H1 (cell line): ENCODE measurements at regions not wholly inside any gene's neighbourhood (a gene's known extent, or its start where the extent isn't known, plus 50 kb on each side); places are given as distances from the start of the nearest gene placed in this dataset.

Source experiments
- ATF3 ChIP-seq: IDR thresholded peaks from 2 replicates; pipeline ENCODE4 v1.6.1; 2011; ENCODE audit warnings: low read depth, mild to moderate bottlenecking, low read length; ENCODE audit not compliant: insufficient read depth
- CBX5 ChIP-seq: fragments of 300-800, 300-1000 bp; sonication (generic); IDR thresholded peaks from 2 replicates; pipeline ENCODE4 v1.7.1; 2016; ENCODE audit warnings: antibody characterized with exemption, low read length, low read depth
- CHD1 ChIP-seq: IDR thresholded peaks from 2 replicates; pipeline ENCODE4 v1.6.1; 2012; ENCODE audit warnings: low read depth, low read length, improper control_type of control experiment
- CHD7 ChIP-seq: fragments of 300-600 bp; sonication (generic); IDR thresholded peaks from 2 replicates; pipeline ENCODE4 v1.7.1; 2012; ENCODE audit warnings: low read length, moderate library complexity, mild to moderate bottlenecking, inconsistent platforms; ENCODE audit not compliant: insufficient replicate concordance
- GABPA ChIP-seq: IDR thresholded peaks from 2 replicates; pipeline ENCODE4 v1.6.1; 2011; ENCODE audit warnings: mild to moderate bottlenecking, low read length, moderate library complexity, borderline replicate concordance; ENCODE audit not compliant: insufficient read depth
- NRF1 ChIP-seq: IDR thresholded peaks from 2 replicates; pipeline ENCODE4 v1.6.1; 2011; ENCODE audit warnings: mild to moderate bottlenecking, low read depth, low read length, improper control_type of control experiment
- POU5F1 ChIP-seq: IDR thresholded peaks from 2 replicates; pipeline ENCODE4 v1.6.1; 2011; ENCODE audit warnings: low read depth, mild to moderate bottlenecking, low read length, moderate library complexity
- SIRT6 ChIP-seq: IDR thresholded peaks from one replicate; pipeline ENCODE4 v1.7.1; 2012; ENCODE audit warnings: low read length, inconsistent platforms

GRCh38 chr1:233520261-233521191 lies 93.4 kb upstream of the KCNK1 start (continued):
- TF ChIP-seq CHD7 (no peak), NRF1 (no peak), ATF3 (no peak), SIRT6 (no peak), CHD1 (no peak), CBX5 (no peak), POU5F1 (no peak), GABPA (no peak)
